ENCODE measurements at regions not wholly inside any gene's neighbourhood (a gene's known extent, or its start where the extent isn't known, plus 50 kb on each side); places are given as distances from the start of the nearest gene placed in this dataset.

- DNase-seq (ENCODE audit: low read depth, low spot score), result no peak
Measured at GRCh38 chr4:80145739-80146138, 51.6 kb upstream of the PRDM8 start.

GRCh38 chr4:80144676-80145470 lies 52.4 kb upstream of the PRDM8 start:
- DNase-seq (ENCODE audit: low read depth, low spot score), result no peak

- no peak for DNase-seq (ENCODE audit: low read depth, low spot score)
Measured at GRCh38 chr4:80143307-80143679, 54.0 kb upstream of the PRDM8 start.

GRCh38 chr4:80142394-80143306 lies 54.7 kb upstream of the PRDM8 start:
- no peak for DNase-seq (ENCODE audit: low read depth, low spot score)

- DNase-seq (ENCODE audit: low read depth, low spot score), result no peak
Measured at GRCh38 chr4:80141543-80141942, 55.8 kb upstream of the PRDM8 start.

GRCh38 chr4:80140194-80140593 lies 57.1 kb upstream of the PRDM8 start:
- no peak for DNase-seq (ENCODE audit: low read depth, low spot score)

DNA sequence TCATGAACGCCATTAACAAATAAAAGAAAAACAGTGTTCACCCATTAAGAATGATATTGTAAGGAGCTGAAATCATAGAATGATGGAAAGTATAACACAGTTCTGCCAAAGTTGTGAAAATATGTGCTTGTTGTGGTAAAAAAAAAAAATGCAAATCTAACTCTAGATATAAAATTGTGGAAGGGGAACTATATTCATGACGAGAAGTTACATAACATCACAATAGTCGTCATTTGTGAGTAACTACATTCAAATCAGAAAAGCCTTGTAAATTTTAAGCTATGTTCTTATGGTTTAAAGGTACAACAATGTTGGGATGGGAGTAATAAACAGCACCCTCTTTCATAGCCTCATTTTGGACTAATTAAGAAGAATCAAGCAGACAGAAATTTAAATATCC lies 57.6 kb upstream of the PRDM8 start:
- DNase-seq (ENCODE audit: low read depth, low spot score), result no peak

GRCh38 chr4:80138551-80139538 lies 58.5 kb upstream of the PRDM8 start:
- peak; percentile 8 for DNase-seq (ENCODE audit: low read depth, low spot score)

- no peak for DNase-seq (ENCODE audit: low read depth, low spot score)
Measured at GRCh38 chr4:80137631-80138030, 59.7 kb upstream of the PRDM8 start.

GRCh38 chr4:80136270-80136669 lies 61.0 kb upstream of the PRDM8 start:
- no peak for DNase-seq (ENCODE audit: low read depth, low spot score)

GRCh38 chr4:80135702-80136058 lies 61.6 kb upstream of the PRDM8 start:
- no peak for DNase-seq (ENCODE audit: low read depth, low spot score)

DNA sequence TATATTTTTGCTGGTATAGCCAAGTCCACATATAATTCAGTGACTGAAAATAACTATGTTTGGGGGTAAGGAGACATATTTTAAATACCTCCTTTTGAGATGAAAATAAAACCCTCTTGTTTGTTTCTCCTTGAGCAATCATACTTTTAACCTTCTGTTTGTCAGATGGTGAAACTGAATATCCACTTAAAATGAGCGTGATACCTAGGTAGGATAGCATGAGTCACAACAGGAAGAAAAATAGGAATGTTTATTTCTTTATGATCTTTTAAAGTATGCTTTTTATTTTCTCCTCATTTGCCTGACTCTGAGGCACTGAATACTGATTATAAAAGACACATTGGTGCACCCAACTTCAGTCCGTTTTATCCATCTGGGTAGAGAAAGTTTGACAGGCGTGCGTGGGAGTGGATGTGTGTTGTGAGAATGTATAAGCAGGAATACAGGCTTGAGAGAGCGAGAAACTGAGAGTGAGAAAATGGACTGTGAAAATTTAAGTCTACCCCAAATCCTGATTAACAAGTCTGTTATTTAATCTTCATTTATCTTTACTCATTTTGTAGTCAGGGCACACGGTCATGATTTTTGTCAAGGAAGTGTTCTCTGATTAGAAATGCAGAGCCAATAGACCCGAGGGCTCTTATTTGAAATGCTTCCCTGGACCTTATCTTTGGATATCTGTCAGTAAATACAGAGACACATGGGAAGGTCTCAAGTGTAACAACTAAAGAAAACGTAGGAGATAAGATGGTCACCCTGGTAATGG lies 62.1 kb upstream of the ANTXR2 start:
- no peak for DNase-seq (ENCODE audit: low read depth, low spot score)

DNA sequence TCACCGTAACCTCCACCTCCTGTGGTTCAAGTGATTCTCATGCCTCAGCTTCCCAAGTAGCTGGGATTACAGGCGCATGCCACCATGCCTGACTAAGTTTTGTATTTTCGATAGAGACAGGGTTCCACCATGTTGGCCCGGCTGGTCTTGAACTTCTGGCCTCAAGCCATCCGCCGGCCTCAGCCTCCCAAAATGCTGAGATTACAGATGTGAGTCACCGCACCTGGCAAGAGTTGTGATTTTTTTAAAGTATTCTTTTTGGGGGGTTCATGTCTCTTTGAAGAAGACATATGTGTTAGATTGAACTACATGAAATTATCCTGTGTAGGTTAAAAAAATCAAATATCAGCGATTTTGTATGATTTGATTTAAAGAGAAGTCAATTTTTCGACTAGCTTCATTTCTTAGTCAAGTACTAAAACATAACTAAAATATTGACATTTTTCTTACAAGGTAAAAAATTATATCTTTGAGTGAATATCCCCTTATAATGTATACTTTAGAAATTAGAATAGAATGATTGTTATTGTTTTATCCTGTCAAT lies 60.3 kb upstream of the ANTXR2 start:
- DNase-seq (ENCODE audit: low read depth, low spot score), result no peak

DNA sequence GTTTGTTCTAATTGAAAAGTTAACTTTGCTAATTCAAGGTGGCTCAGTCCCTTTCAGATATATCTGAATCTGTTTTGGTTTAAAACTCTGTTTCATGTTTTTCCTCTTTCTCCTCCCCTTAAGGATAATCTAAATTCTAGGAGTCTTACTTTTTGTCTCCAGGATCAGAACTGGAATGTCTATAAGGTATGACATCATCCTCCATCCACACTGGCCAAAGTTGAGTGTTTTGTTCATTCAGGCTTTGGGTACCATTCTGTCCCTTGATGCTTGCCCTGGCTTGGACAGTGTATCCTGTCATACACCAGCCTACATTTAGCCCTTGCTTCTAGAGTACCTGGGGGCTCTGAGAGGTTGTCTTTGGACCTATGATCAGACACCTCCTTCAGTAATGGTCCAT lies 56.8 kb upstream of the ANTXR2 start:
- no peak for DNase-seq (ENCODE audit: low read depth, low spot score)

GRCh38 chr4:80128941-80129340 lies 55.9 kb upstream of the ANTXR2 start:
- no peak for DNase-seq (ENCODE audit: low read depth, low spot score)

DNA sequence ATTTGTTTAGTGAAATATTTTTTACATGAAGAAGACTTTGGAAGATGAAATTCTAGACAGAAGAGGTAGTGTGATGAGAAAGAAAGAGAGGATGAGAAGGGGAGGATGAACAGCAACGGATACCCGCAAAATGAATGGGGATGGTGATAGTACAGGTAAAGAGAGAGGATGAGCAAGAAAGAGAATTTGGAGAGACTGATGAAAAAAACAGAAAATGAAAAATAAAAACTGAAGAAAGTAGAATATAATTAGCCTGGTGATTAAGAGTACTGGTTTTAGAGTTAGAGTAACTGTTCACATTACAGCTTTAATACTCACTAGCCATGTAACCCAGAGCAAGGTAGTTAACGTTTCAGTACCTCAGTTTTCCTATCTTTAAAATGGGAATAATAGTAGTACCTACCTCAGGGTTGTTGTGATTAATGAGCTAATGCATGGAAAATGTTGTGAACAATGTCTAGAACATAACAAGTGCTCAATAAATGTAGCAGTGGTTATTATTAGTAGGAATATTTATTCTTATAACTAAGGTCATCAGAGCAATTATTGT lies 54.9 kb upstream of the ANTXR2 start:
- no peak for DNase-seq (ENCODE audit: low read depth, low spot score)

DNA sequence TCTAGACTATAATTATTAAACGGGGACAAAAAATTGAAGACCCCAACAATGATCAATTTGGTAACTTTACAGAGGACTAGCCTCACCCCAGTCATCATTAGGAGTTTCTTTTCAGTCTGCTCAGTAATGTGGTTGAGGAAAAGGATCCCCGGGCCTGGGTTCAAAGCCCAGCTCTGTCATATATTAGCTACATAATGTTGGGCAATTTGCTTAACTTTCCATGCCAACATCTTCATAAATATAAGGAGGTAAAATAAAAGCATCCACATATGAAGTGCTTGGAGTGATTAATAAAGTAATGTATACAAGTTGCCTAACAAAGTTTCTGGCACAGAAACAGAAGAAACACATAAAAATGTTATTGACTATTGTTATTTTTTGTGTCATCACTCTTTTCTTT lies 53.4 kb upstream of the ANTXR2 start:
- DNase-seq (ENCODE audit: low read depth, low spot score), result no peak

GRCh38 chr4:80125252-80126177 lies 52.5 kb upstream of the ANTXR2 start:
- no peak for DNase-seq (ENCODE audit: low read depth, low spot score)

Data from activated naive CD8-positive, alpha-beta T cell treated with anti-CD3 and anti-CD28 coated beads, Interleukin-2, amount 50 U/mL, for 16 hours (primary cell).